H1 (cell line): ENCODE measurements at regions not wholly inside any gene's neighbourhood (a gene's known extent, or its start where the extent isn't known, plus 50 kb on each side); places are given as distances from the start of the nearest gene placed in this dataset.

ENCODE experiments used
- BACH1 ChIP-seq: IDR thresholded peaks from 2 replicates; pipeline ENCODE4 v1.6.1; 2012; ENCODE audit warnings: low read length, improper control_type of control experiment
- RBBP5 ChIP-seq: IDR thresholded peaks from 2 replicates; pipeline ENCODE4 v1.7.1; 2012; ENCODE audit warnings: low read depth, mild to moderate bottlenecking, inconsistent platforms, low read length, moderate library complexity, borderline replicate concordance

DNA sequence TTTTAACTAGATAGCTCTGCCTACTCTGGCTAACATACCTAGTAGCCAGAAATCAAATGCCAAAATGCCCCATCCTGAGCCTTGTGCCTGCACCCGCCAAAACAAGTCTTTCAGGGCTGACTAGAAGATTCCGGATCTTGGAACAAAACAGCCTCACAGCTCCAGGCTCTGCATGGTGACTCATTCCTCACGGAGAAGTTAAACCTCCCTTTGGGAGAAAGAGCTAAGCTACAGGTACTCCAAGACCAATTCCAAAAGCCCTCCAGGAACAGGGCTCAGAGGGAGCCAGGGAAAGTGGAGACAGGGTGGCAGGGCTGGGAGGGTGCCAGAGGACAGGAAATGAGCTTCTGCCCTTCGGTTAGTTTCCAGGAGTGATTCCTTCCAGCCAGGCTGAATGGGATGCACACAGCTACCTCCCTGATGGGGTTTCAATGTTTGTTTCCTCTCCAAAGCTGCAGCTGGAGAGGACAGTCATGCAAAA lies 295.6 kb downstream of the TNS1 start:
- TF ChIP-seq RBBP5 (no peak), BACH1 (no peak)
